GM23338 (cell line): ENCODE measurements at regions not wholly inside any gene's neighbourhood (a gene's known extent, or its start where the extent isn't known, plus 50 kb on each side); places are given as distances from the start of the nearest gene placed in this dataset.

Experiments
- CREB1 ChIP-seq: fragments of 250-450 bp; sonication (Bioruptor Pico); IDR thresholded peaks from 2 replicates; pipeline ENCODE4 v1.5.0; 2020; ENCODE audit warnings: low read depth, mild to moderate bottlenecking, moderate library complexity
- CTCF ChIP-seq, 2 experiments: fragments of 200-600 bp in 1 of 2; sonication (generic) in 1 of 2; conservative IDR thresholded peaks; 2 replicates each; pipeline versions ENCODE4 v1.5.1 to v1.6.1; 2016 to 2017; ENCODE audit warnings: antibody characterized with exemption in 2 of 2, low read depth in 2 of 2, mild to moderate bottlenecking in 2 of 2, moderate library complexity in 1 of 2
- EZH2 ChIP-seq: fragments of 200-600 bp; sonication (generic); IDR thresholded peaks from one replicate; pipeline ENCODE4 v1.8.0; 2017; ENCODE audit warnings: antibody characterized with exemption, mild to moderate bottlenecking, low read depth; ENCODE audit not compliant: unreplicated experiment
- EZH2phosphoT487 ChIP-seq: fragments of 200-600 bp; sonication (generic); IDR thresholded peaks from one replicate; pipeline ENCODE4 v1.8.1; 2018; ENCODE audit warnings: antibody characterized with exemption; ENCODE audit not compliant: unreplicated experiment
- JUNB ChIP-seq: IDR thresholded peaks from one replicate; pipeline ENCODE4 v1.6.1; 2016; ENCODE audit warnings: antibody characterized with exemption; ENCODE audit not compliant: unreplicated experiment
- POLR2AphosphoS5 ChIP-seq: IDR thresholded peaks from 2 replicates; pipeline ENCODE4 v1.6.1; 2016; ENCODE audit warnings: antibody characterized with exemption, low read depth
- TF ChIP-seq, protein P1 (sequence below): IDR thresholded peaks from 2 replicates; pipeline ENCODE4 v1.6.1; 2016; ENCODE audit warnings: antibody characterized with exemption
- TF ChIP-seq, protein P2 (sequence below): IDR thresholded peaks from one replicate; pipeline ENCODE4 v1.6.1; 2018; ENCODE audit warnings: antibody characterized with exemption; ENCODE audit not compliant: unreplicated experiment

GRCh38 chr6:40179496-40179895, 245.2 kb upstream of the MOCS1 start:
- TF ChIP-seq EZH2phosphoT487 (no peak), CTCF (conservative IDR thresholded peaks at IDR 0.05; ENCODE audit: low read depth in 2 of 2) (no peak), EZH2 (no peak), POLR2AphosphoS5 (no peak), JUNB (no peak), CREB1 (no peak)
- TF ChIP-seq, protein P1, sequence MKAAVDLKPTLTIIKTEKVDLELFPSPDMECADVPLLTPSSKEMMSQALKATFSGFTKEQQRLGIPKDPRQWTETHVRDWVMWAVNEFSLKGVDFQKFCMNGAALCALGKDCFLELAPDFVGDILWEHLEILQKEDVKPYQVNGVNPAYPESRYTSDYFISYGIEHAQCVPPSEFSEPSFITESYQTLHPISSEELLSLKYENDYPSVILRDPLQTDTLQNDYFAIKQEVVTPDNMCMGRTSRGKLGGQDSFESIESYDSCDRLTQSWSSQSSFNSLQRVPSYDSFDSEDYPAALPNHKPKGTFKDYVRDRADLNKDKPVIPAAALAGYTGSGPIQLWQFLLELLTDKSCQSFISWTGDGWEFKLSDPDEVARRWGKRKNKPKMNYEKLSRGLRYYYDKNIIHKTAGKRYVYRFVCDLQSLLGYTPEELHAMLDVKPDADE: no peak
- TF ChIP-seq, protein P2, sequence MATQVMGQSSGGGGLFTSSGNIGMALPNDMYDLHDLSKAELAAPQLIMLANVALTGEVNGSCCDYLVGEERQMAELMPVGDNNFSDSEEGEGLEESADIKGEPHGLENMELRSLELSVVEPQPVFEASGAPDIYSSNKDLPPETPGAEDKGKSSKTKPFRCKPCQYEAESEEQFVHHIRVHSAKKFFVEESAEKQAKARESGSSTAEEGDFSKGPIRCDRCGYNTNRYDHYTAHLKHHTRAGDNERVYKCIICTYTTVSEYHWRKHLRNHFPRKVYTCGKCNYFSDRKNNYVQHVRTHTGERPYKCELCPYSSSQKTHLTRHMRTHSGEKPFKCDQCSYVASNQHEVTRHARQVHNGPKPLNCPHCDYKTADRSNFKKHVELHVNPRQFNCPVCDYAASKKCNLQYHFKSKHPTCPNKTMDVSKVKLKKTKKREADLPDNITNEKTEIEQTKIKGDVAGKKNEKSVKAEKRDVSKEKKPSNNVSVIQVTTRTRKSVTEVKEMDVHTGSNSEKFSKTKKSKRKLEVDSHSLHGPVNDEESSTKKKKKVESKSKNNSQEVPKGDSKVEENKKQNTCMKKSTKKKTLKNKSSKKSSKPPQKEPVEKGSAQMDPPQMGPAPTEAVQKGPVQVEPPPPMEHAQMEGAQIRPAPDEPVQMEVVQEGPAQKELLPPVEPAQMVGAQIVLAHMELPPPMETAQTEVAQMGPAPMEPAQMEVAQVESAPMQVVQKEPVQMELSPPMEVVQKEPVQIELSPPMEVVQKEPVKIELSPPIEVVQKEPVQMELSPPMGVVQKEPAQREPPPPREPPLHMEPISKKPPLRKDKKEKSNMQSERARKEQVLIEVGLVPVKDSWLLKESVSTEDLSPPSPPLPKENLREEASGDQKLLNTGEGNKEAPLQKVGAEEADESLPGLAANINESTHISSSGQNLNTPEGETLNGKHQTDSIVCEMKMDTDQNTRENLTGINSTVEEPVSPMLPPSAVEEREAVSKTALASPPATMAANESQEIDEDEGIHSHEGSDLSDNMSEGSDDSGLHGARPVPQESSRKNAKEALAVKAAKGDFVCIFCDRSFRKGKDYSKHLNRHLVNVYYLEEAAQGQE: no peak
